ENCODE measurements at regions not wholly inside any gene's neighbourhood (a gene's known extent, or its start where the extent isn't known, plus 50 kb on each side); places are given as distances from the start of the nearest gene placed in this dataset.

DNA sequence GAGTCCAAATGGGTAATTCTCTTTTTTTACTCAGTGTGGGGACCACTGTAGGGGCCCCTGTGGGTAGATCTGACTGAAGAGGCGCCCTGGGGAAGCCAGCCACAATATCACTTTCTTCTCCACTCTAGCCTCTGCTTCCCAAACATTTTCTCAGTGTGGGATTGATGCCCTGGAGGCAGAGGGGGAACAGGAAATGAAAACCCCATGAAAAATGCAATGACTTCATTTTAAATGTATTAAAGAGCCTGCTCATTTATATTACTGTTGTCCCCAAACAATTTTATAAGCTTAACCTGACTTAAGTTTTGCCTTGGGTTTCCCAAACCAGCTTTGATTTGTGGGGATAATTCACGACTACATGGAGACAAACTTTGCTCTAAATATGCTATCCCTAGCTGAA, 181.9 kb downstream of the C1orf94 start:
- no peaks in the 10 kb centered on the region for H3K36me3 ChIP-seq (ENCODE audit: control insufficient read depth, insufficient read depth, low read length)
- H3K27me3 ChIP-seq (ENCODE audit: control insufficient read depth, insufficient read depth, low read length) = no peaks in the 10 kb centered on the region
- TF ChIP-seq, protein P1, sequence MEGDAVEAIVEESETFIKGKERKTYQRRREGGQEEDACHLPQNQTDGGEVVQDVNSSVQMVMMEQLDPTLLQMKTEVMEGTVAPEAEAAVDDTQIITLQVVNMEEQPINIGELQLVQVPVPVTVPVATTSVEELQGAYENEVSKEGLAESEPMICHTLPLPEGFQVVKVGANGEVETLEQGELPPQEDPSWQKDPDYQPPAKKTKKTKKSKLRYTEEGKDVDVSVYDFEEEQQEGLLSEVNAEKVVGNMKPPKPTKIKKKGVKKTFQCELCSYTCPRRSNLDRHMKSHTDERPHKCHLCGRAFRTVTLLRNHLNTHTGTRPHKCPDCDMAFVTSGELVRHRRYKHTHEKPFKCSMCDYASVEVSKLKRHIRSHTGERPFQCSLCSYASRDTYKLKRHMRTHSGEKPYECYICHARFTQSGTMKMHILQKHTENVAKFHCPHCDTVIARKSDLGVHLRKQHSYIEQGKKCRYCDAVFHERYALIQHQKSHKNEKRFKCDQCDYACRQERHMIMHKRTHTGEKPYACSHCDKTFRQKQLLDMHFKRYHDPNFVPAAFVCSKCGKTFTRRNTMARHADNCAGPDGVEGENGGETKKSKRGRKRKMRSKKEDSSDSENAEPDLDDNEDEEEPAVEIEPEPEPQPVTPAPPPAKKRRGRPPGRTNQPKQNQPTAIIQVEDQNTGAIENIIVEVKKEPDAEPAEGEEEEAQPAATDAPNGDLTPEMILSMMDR (IDR thresholded peaks at IDR 0.05; ENCODE audit: insufficient read depth, low read length, severe bottlenecking) = no peak
- H3K4me3 ChIP-seq (ENCODE audit: low read depth, low read length) = no peak overlapping the region
- DNase-seq (ENCODE audit: low read depth) = no peak
- no peak for FAIRE-seq

DNA sequence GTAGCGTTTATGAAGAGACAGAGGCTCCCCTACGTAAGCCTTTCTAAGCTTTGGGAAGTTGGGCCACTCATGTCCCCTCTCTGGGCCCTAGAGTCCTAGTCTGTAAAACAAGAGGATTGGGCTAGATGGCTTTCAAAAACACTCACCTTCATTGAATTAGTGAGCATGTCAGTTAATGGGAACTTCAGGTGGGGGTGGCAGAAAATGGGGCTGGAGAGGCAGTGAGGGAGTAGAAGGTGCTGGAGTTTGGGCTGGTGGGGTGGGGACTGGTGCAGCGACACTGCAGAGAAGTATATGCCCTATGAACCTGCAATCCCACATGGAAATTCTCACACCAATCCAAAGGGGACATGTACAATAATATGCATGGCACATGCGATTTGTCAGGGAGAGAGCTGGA, 182.7 kb downstream of the C1orf94 start:
- no peak overlapping the region for H3K4me3 ChIP-seq (ENCODE audit: low read depth, low read length)
- FAIRE-seq (no peak), DNase-seq (ENCODE audit: low read depth) (no peak)
- TF ChIP-seq, protein P1 (IDR thresholded peaks at IDR 0.05; ENCODE audit: insufficient read depth, low read length, severe bottlenecking) = no peak
- H3K27me3 ChIP-seq (ENCODE audit: control insufficient read depth, insufficient read depth, low read length) = no peaks in the 10 kb centered on the region
- H3K36me3 ChIP-seq (ENCODE audit: control insufficient read depth, insufficient read depth, low read length) = no peaks in the 10 kb centered on the region

DNA sequence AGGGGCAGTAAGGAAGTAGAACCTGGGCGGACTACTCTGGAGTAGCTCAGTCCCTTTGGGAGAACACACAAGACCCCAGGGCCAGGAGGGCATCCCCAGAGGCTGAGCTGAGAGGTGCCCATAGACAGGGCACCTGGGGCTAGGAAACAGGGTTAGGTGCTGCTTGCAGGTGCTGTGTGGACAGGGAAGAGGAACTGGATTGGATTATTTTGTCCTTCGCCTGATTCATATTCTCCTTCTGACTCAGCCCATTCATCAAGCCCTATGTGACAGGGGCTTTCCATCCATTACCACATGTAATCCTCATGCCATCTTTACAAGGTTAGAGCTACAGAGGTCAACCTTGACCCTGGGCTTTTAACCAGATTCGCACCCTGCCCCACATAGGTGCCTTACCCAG, 183.9 kb downstream of the C1orf94 start:
- no peak for FAIRE-seq
- Histone ChIP-seq H3K27me3 (ENCODE audit: control insufficient read depth, insufficient read depth, low read length) (no peaks in the 10 kb centered on the region), H3K36me3 (ENCODE audit: control insufficient read depth, insufficient read depth, low read length) (no peaks in the 10 kb centered on the region), H3K4me3 (ENCODE audit: low read depth, low read length) (no peak overlapping the region)
- TF ChIP-seq, protein P1 (IDR thresholded peaks at IDR 0.05; ENCODE audit: insufficient read depth, low read length, severe bottlenecking) = no peak
- no peak for DNase-seq (ENCODE audit: low read depth)

DNA sequence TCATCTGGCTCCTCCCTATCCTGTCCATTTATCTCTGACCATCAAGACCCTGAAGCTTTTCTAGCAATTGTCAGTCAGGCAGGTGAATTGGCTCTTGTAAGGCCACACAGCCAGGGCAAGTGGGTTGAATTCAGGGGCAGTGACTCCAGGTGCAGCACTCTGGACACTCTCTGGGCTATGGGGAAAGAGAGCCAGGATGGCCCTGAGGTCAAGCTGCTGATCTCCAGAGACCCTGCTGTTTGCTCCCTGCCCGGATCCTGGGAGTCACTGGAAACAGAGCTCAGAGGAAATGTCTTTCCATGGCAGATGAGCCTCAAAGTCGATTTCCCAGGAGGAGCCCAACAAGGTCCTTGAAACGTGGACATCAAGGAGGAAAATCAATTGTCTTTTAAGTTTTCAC, 184.4 kb downstream of the C1orf94 start:
- Histone ChIP-seq H3K27me3 (ENCODE audit: control insufficient read depth, insufficient read depth, low read length) (no peaks in the 10 kb centered on the region), H3K4me3 (ENCODE audit: low read depth, low read length) (no peak overlapping the region), H3K36me3 (ENCODE audit: control insufficient read depth, insufficient read depth, low read length) (no peaks in the 10 kb centered on the region)
- FAIRE-seq (no peak), DNase-seq (ENCODE audit: low read depth) (no peak)
- TF ChIP-seq, protein P1 (IDR thresholded peaks at IDR 0.05; ENCODE audit: insufficient read depth, low read length, severe bottlenecking) = no peak

DNA sequence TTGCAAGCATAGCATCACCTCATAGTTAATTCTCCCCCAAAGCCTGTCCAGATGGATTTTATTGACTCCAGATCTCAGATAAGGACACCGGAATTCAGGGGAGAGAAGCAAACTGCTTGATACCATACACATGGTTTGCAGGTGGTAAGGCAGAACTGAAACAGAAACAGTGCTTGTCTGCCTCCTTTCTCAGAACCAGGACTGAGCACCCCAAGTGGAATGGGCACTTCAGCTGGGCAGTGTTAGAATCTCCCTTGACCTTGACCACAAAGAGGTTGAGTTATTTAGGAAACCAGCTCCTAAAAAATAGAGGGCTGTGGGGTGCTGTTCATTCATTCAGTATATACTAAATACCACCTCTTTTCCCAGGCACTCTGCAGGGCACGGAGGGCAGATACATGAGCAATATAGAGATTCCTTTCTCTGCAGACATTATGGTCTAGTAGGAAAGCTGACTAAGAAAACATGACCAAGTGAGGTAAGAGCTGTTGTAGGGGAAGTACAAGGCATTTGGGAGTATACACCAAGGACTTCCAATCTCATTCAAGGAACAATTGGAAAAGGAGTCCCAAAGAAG, 185.2 kb downstream of the C1orf94 start:
- H3K4me3 ChIP-seq (ENCODE audit: low read depth, low read length) = no peak overlapping the region
- FAIRE-seq (peak; percentile 76), DNase-seq (ENCODE audit: low read depth) (no peak)
- TF ChIP-seq, protein P1 (IDR thresholded peaks at IDR 0.05; ENCODE audit: insufficient read depth, low read length, severe bottlenecking) = no peak
- H3K36me3 ChIP-seq (ENCODE audit: control insufficient read depth, insufficient read depth, low read length) = no peaks in the 10 kb centered on the region
- H3K27me3 ChIP-seq (ENCODE audit: control insufficient read depth, insufficient read depth, low read length) = no peaks in the 10 kb centered on the region

DNA sequence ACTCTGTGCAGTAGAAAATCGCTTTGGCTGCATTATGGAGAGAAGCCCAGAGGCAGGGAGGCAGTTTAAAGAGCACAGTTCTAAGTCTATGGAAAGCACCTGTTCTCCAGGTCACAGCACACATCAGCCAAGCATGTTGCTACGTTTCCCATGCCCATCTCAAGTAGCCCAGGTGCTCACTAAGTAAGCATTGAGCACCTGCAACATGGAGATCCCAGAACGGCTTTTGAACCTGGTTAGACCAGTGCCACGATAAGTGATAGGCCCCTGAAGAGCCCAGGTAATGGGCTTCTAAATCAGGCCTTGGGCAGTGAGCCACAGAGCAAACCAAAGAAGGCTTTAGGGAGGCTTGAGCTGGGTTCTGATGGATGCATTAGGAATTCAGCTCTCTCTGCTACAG, 186.2 kb downstream of the C1orf94 start:
- Histone ChIP-seq H3K4me3 (ENCODE audit: low read depth, low read length) (no peak overlapping the region), H3K27me3 (ENCODE audit: control insufficient read depth, insufficient read depth, low read length) (no peaks in the 10 kb centered on the region), H3K36me3 (ENCODE audit: control insufficient read depth, insufficient read depth, low read length) (no peaks in the 10 kb centered on the region)
- TF ChIP-seq, protein P1 (IDR thresholded peaks at IDR 0.05; ENCODE audit: insufficient read depth, low read length, severe bottlenecking) = no peak
- FAIRE-seq (no peak), DNase-seq (ENCODE audit: low read depth) (no peak)

All from bronchial epithelial cell (primary cell).